Right hindlimb (tissue), 1 donor: ENCODE measurements at regions not wholly inside any gene's neighbourhood (a gene's known extent, or its start where the extent isn't known, plus 50 kb on each side); places are given as distances from the start of the nearest gene placed in this dataset.
A peak's percentile ranks its signal among the peaks of the same experiment; 100 is the strongest.
"Not testable (repeated sequence)": the region's sequence is repeated elsewhere in the genome, so short reads cannot be mapped to it uniquely, and the experiment has no call there.

Experiments used
- DNase-seq: peaks from one replicate; pipeline ENCODE4 v3.0.0-alpha.2; 2018

DNA sequence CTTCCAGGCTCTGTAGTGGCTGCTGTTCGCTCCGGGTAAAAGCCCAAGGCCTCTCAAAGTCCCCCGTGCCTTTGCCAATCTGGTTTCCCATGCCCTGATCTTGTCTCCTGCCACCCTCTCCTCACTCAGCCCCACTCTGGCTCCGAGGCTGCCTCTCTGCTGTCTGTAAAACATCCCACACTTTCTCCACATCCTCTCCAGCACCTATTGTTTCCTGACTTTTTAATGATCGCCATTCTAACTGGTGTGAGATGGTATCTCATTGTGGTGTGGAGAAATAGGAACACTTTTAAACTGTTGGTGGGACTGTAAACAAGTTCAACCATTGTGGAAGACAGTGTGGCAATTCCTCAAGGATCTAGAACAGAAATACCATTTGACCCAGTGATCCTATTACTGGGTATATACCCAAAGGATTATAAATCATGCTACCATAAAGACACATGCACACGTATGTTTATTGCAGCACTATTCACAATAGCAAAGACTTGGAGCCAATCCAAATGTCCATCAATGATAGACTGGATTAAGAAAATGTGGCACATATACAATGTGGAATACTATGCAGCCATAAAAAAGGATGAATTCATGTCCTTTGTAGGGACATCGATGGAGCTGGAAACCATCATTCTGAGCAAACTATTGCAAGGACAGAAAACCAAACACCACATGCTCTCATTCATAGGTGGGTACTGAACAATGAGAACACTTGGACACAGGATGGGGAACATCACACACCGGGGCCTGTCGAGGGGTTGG, 112.9 kb downstream of the VEGFA start:
- not testable (repeated sequence) for DNase-seq

- no peak for DNase-seq
Measured at GRCh38 chr6:43880236-43881137, 110.5 kb downstream of the VEGFA start.

- no peak for DNase-seq
Measured at GRCh38 chr6:43879722-43880121, 109.7 kb downstream of the VEGFA start.

- DNase-seq: no peak
Measured at GRCh38 chr6:43878823-43879495, 108.9 kb downstream of the VEGFA start.

DNA sequence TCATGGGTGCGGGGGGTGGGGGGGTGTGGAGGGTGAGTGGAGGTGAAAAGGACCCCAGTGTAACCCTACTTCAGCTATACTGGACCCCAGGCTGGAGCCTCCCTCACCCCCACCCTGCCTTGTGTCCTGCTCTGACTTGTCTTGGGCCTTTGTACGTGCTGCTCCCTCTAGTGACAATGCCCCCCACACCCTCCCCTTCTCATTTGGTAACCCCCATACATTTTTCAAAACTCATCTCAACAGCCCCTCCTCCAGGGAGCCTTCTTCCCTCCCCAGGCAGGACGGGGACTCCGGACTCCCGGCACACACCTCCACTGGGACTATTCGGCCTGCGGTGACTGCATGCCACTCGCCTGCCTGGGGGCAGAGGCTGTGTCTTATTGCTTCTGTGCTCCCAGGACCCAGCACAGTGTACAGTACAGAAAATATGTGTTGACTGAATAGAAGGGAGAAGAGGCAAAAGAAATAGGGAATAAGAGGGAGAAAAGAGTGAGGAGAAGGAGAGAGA, 108.2 kb downstream of the VEGFA start:
- no peak for DNase-seq

DNA sequence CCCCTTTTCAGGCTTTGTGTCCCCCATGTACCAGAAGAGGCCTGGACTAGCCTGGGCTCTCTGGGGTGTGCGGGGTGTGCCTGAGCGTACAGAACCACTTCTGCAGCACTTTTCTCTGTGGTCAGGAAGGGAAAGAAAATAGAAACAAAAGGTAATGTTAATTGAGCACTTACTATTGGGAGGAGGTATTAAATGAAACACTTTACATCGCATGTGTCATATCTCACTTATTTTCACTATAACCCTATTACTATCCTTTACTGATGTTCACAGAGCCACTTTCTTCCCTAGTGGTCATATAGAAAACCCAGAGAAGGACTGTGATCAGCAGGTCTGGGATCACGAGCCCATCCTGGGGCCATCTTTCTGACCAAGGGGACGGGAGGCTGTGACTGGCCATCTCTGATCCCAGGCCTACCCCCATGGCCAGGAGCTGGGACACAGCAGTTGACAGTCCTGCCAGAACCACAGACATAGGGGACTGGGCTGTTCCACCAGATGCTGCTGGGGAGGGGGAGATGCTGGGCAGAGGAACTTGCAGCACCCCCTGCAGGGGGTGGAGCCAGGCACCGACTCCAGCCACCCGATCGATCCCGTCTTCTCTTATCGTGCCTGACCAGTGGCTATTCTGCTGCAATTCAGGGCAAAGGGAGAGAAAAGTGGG, 107.6 kb downstream of the VEGFA start:
- DNase-seq: no peak

DNA sequence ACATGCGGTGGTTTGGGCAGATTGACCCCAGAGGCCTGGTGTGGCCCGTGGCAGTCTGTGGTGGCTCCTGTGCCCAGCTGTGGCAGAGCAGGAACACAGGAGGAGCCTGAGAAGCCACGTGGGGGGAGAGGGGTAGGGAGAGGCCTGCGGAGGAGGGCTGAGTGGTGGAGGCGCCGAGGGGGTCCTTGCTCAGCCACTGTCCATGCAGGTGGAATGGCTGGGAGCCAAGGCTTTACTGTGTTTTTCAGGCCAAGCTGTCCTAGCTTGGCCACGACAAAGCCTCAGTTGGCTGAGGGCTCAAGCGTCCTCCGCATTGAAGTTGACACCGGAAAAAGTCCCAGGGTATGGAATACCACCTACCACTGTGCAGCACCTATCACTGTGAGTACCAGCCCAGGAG, 107.0 kb downstream of the VEGFA start:
- DNase-seq: no peak

- peak; percentile 70 for DNase-seq
Measured at GRCh38 chr6:43876602-43877001, 106.6 kb downstream of the VEGFA start.

DNA sequence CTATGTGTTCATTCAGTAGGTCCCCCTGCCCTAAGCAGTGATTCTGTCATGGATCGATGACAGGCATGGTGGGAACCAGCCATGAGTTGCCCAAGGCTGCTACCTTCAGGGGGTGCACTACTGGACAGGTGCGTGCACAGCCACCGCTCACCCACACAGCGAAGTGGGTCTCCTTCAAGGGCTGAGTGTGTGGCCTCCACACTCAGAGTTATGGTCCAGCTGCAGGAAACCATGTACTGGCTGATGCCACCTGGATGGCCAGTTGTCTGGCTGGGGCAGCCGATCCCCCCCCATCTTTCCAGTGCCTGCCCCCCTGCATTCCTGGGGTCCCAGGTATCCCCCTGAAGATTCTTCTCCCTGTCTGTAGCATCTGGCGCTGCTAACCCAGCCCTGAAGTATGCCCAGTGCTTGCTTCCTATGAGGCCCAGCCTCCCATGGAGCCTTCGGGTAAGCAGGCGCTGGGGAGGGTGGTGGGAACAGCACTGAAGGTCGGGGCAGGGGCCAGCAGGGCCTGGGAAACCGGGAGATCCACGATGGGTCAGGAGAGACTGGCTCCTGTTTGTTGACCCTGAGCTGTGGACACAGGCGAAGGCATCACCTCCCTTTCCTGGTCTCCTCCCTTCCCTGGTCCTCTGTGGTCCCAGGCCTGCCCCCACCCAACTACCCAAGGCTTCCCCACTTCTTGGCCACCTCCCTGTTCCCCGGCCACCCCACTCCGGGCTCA, 106.0 kb downstream of the VEGFA start:
- no peak for DNase-seq

GRCh38 chr6:43874814-43875590, 105.0 kb downstream of the VEGFA start:
- no peak for DNase-seq

DNA sequence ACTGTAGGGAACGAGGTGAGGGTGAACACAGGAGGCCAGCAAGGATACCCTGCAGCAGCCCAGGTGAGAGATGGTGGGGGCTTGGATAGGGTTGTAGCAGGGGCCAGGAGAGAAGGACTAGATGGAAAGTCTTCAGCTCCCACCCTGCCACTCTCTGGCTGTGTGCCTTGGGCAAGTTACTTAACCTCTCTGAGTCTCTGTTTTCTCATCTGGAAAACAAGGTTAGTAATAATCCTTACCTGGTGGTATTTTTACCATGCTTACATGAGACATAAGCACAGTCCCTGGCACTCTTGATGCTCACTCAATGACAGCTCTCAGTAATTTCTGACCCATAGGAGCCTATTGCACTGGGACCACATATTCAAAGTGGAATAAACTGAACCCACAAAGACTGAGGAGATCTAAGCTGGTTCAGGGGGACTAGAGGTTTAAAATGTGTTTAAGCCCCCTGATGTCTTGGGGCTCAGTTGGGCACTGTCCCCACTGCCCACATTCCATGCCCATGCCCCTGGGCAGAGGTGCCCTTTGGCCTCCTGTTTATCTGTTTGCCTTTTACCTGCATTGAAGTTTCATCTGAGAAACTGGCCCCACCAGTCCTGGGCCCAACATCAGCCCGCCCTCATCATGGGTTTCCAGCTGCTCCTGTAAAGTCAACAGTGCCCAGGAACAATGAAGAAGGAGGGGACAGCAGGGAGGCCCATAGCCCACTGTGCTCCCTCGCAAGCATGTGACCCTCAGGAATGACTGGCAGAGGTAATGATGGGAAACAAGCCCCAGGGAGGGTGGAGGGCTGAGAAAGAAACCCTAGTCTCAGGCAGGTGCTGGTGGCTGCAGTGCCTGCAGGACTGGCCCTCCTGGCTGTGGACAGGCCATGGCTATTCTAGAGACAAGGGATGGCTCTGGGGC, 104.0 kb downstream of the VEGFA start:
- no peak for DNase-seq

GRCh38 chr6:43871933-43872332, 101.9 kb downstream of the VEGFA start:
- DNase-seq: no peak

DNA sequence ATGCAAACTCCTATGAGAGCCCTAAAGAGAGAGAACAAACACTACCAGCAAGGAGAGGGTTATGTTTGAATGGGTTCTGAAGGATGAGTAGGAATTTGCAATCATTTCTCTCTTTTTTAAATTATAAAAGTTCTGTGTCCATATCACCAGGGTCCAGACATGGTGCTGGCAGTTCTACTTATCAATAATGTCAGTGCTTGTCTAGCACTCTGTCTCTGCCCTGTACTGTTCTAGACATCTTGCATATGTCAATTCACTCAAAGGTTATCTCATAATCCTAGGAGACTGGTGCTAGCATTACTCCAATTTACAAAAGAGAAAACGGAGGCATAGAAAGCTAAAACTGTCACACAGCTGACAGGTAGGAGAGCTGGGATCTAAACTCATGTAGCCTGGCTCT, 101.3 kb downstream of the VEGFA start:
- DNase-seq: no peak

DNA sequence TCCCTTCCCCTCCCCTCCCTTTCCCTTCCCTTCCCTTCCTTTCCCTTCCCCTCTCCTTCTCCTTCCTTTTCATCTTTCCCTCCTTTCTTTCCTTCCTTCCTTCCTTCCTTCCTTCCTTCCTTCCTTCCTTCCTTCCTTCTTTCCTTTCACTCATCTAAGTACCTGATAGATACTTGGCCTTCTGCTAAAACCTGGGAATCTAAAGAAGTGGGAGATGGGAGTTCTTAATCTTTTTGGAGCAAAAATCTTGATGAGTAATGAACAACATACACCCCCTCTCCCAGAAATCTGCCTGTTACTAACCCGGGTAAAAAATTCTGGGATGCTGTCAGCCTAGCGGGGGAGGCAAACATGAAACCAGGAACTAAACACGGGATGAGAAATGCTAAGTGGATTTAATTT, 100.7 kb downstream of the VEGFA start:
- DNase-seq: no peak

DNA sequence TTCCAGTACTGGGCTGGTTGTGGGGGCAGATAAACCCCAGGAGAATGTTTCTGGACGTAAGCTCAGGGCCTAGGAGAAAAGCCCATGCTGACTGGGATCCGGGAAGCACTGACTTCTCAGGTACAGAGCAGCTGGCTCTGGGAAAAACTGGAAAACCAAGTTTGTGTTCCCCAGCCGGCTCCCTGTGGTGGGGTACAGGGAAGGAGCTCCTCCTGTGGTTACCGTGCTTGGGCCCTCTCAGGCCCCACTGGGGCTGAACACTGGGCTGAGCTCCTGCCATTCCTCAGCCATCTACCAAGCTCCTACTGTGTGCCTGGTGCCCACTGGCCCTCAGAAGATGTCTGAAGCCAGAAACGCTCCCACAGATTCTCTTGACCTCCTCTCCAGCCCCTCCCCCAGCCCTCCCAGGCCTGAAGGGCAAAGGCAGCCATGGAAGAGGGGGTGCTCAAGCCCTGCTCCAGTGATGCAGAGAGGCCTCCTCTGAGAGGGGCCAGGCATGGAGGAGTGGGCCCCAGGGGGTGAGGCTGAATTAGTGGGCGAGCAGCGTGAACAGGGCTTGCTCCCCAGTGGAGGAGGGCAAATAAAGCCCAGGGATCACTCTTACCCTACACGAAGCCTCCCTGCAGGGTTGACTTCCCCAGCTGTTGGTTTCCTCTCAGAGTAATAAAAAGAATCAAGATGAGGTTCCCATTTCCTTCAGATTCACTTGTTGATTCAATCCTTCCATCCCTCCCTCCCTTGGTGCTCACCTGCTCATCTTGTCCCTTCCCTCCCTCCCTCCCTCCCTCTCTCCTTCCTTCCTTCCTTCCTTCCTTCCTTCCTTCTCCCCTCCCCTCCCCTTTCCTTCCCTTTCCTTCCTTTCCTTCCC, 100.0 kb downstream of the VEGFA start:
- no peak for DNase-seq

DNA sequence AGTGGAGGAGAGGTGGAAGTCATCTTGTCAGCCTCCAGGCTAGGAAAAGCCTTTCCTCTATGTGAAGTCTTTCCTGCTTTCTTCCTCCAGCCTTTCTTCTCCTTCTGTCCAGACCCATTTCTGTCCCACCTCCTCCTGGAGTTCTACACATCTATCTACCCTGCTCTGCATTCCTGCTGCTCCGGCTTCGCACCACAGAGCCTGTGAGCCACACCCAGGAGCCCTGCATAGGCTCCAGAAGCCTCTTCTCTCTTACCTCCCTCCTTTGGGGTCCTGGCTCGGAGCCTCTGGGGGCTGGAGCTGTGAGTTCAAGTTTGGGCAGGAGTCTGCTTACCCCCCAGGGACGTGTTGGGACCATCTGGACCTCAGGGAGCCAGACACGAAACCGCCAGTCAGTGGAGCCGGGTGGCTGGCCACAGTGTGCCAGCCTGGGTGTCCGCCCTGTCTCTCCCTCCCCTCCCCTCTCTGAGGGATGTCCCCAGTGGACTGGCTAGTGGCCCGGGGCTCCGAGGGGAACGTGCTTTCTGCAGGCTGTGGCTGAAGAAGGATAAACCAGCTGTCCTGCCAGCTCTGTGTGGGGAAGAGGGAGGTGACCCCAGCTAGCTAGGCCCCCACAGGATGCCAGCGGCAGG, 99.2 kb downstream of the VEGFA start:
- no peak for DNase-seq

DNA sequence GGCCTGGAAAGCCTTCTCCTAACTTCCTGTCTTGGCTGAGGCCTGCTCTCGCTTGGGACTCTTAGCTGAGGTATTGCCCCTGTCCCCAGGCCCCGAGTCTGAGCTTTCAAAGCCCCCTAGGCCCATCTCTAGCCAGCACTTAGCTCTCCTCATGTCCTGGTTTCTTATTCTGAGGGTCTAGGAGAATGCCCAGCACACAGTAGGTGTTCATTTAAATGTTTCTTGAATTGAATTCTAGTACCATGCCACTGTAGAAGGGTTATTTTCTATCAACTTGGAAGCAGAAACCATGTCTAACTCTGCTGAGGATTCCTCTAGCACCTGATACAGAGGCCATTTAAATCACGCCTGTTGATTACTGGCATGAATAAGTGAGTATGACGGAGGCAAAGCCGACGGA, 98.5 kb downstream of the VEGFA start:
- no peak for DNase-seq

- DNase-seq: no peak
Measured at GRCh38 chr6:43867996-43868395, 98.0 kb downstream of the VEGFA start.

DNA sequence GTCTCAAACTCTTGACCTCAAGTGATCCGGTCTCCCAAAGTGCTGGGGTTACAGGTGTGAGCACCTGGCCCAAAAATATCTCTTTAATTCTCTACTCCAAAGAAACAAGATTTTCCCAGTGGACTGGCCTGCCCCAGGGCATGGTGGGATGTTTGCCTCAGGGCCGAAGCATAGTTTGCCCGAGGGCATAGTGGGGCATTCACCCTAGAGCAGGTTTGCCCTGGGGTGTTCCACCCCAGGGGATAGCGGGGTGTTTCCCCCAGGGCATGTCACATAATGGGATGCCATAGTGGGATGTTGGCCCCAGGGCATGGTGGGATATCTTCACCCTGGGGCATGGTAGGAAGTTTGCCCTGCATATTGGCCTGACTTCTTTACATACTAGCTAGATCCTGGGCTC, 97.2 kb downstream of the VEGFA start:
- no peak for DNase-seq
